ENCODE measurements at regions not wholly inside any gene's neighbourhood (a gene's known extent, or its start where the extent isn't known, plus 50 kb on each side); places are given as distances from the start of the nearest gene placed in this dataset.

DNA sequence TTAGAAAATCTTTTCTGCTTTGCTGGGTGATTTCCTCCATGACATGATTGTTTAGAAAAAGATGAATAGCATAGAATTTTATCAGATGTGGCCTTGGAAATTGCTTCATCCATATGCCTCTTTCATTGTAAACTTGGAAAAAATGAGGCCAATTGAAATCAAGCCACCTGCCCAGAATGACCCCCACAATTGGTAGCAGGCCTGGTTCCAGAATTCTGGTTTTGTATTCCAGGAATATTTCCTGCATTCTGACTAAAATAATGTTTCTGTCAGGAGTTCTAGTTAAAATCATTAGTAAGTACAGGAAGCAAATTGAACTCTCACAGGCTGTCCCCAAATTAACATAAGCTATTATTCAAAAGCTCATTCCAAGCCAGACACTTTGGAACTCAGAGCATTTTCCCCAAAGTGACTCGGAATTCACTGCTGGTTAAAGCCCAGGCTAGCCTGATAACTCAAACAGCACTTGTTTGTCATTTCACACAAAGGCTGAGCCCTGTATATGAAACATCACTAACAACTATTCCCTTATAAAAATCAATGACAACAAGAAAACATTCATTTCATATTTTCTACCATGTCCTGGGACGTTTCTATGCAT, 75.1 kb upstream of the ADCY2 start:
- TF ChIP-seq, protein P1, sequence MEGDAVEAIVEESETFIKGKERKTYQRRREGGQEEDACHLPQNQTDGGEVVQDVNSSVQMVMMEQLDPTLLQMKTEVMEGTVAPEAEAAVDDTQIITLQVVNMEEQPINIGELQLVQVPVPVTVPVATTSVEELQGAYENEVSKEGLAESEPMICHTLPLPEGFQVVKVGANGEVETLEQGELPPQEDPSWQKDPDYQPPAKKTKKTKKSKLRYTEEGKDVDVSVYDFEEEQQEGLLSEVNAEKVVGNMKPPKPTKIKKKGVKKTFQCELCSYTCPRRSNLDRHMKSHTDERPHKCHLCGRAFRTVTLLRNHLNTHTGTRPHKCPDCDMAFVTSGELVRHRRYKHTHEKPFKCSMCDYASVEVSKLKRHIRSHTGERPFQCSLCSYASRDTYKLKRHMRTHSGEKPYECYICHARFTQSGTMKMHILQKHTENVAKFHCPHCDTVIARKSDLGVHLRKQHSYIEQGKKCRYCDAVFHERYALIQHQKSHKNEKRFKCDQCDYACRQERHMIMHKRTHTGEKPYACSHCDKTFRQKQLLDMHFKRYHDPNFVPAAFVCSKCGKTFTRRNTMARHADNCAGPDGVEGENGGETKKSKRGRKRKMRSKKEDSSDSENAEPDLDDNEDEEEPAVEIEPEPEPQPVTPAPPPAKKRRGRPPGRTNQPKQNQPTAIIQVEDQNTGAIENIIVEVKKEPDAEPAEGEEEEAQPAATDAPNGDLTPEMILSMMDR (IDR thresholded peaks at IDR 0.05), result no peak
- TF ChIP-seq ZFX (IDR thresholded peaks at IDR 0.05; ENCODE audit: borderline replicate concordance), result no peak
